HG03280 (cell line): ENCODE measurements at regions not wholly inside any gene's neighbourhood (a gene's known extent, or its start where the extent isn't known, plus 50 kb on each side); places are given as distances from the start of the nearest gene placed in this dataset.

Experiments used
- ATAC-seq: cut with Tn5 transposase; IDR thresholded peaks from one replicate; pipeline ENCODE4 v1.9.1; 2021; ENCODE audit warnings: mild to moderate bottlenecking, moderate library complexity; ENCODE audit not compliant: unreplicated experiment

DNA sequence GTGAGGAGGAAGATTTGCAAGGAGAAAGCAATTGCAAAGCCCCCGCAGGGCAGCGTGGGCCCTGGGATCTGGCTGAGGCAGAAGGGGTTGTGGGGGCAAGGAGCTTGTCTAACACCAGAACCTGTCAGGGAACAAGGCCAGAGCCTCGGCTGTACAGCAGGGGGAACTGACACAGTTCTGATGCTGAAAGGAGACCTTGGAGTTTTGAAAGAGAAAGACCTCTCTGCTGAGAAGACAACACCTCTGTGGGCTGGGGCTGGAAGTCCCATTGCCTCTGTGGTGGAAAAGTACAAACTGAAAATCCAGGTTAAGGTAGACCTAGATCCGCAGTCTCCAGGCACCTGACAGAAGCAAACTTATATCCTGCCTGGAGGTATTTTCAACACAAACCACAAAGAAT is 86.9 kb upstream of the CST7 start:
- ATAC-seq: no peak

- no peak for ATAC-seq
Observed at GRCh38 chr20:24862606-24863005, 86.5 kb upstream of the CST7 start.

DNA sequence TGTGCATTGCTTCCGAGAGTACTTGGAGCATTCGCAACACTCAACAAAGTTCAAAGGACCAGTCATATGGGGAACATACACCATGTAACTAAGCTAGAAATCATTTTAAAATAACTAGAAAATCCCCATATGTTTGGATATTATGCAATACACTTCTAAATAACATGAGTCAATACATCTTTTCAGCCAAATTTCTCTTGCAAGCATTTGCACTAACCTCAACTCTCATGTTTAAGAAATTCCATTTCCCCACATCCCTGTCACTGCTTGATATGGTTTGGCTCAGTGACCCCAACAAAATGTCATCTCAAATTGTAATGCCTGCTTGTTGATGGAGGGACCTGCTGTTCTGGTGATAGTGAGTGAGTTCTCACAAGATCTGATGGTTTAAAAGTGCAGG is 85.7 kb upstream of the CST7 start:
- no peak for ATAC-seq

DNA sequence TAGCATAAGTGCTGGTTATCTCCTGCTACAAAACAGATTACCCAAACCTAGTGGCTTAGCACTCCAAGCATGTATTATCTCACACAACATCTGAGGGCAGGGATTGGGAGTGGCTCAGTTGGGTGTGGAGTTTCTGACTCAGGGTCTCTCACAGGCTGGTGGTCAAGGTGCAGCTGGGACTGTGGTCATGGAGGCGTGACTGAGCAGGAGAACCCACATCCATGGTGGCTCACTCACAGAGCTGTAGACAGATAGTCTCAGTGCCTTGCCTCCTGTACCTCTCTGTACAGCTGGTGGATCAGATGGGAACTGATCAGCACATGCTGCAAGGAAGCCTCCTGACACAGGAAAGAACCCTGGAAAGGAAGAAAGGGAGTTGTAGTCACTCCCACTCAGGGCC is 83.1 kb upstream of the CST7 start:
- ATAC-seq: no peak

DNA sequence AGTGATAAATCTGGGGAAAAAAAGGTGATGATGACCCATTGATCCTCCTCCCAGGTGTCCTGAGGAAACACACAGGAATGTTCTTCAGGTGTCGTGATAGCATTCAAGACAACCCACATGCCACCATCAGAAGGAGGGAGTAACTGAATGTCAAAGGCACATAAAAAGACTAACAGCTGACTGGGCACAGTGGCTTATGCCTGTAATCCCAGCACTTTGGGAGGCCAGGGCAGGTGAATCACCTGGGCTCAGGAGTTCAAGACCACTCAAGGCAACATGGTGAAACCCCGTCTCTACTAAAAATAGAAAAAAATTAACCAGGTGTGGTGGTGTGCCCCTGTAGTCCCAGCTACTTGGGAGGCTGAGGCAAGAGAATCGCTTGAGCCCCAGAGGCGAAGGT is 82.3 kb upstream of the CST7 start:
- no peak for ATAC-seq

DNA sequence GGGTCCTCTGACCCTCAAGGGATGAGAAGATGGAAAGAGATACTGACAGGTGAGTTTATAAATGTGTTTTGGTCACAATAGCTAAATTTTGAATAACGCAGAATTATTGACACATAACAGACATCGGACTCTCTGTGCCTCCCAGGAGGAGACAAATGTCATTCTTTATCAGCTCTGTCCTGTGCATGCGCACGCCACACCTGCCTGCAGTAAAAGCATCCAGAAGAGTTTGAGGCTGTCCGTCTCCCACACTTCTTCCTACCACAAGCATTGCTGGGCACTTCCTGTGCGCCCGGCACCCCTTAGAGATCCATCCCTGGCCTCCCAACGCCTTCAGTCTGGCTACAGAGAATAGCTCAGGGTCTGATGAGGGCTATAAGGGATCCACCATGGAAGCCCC is 81.5 kb upstream of the CST7 start:
- ATAC-seq: no peak

DNA sequence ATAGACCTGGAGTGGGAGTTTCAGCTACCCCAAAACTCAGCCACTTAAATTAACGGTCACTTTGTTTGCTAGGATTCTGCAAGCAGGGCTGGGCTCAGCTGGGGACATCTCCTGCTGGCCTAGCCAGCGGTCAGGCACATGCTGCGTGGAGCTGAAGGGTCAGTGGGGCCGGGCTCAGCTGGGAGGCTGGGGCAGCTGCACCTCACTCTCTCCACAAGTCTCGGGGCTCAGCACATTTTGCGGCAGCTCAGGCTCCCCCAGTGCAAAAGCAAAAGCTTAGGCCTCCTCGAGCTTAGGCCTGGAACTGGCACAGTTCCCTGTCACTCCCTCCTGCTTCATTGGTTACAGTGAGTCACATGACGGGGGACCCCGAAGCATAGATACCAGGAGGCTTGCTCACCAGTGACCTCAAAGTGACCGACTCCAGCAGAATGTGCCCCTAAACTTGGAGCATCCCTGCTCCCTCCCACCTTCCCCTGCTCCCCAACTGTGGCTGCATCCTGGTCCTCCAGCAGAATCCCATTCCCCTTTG is 80.6 kb upstream of the CST7 start:
- ATAC-seq: no peak

DNA sequence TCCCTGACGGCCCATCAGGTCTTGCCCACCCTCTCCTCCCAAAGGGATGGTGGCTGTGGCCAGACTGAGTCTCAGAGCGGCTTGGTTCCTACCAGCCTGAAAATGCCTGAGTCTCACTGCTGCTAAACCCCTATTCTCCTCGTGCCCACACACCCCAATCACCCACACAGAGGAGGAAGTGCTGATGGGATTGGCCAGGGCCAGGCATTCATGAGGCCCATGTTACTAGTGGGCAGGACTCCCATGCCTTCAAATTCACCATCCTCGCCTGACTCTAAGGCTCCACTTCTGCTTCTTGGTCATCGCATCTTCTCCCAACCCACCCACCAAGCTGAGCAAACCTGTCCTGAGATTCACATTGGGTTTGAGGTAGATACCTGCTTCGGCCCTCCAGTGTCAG is 80.1 kb upstream of the CST7 start:
- ATAC-seq: no peak

DNA sequence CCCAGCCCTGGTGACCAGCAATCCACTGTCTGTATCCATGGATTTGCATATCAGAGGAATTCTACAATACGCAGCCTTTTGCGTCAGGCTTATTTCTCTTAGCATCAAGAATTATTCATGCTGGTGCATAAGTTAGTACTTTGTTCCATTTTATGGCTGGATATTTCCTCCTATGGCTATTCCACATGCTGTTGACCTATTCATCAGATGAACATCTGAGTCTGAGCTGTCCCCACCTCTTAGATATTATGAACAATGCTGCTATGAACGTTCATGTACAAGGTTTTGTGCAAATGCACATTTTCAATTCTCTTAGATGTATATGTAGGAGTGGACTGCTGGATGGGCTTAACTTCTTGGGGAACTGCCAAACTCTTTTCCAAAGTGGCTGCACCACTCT is 79.0 kb upstream of the CST7 start:
- ATAC-seq: no peak

DNA sequence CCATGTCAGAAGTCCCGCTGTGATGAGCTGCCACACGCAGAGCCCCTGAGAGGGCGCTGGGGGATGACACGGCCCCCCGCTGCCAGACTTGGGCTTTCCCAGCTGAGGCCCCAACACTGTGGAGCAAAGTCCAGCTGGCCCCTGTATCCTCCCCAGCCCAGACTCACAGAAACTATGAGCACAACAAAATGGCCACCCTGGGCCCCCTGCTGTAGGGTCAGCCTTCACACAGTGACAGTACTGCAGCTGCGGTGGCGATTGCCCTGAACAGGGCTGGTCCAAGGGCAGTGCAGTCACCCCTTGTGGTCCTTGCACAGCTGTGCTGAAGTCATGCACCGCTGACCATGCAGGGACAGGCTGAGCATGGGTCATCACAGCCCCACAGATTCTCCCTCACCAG is 78.2 kb upstream of the CST7 start:
- ATAC-seq: no peak

- no peak for ATAC-seq
Observed at GRCh38 chr20:24871480-24872213, 77.4 kb upstream of the CST7 start.

- ATAC-seq: no peak
Observed at GRCh38 chr20:24872291-24873024, 76.6 kb upstream of the CST7 start.

GRCh38 chr20:24873025-24873620 is 75.9 kb upstream of the CST7 start:
- no peak for ATAC-seq

GRCh38 chr20:24875078-24875477 is 74.0 kb upstream of the CST7 start:
- no peak for ATAC-seq

DNA sequence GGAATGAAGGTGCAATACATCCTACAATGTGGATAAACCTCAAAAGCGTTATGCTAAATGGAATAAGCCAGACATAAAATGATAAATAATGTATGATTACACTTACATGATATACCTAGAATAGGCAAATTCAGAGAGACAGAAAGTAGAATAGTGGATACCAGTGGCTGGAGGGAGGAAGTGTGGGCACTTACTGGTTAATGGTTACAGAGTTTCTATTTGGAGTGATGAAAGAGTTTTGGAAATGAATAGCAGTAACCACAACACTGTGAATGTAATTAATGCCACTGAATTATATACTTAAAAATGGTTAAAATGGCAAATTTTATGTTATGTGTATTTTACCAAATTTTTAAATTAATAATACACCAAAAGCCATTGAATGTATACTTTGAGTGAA is 71.4 kb upstream of the CST7 start:
- no peak for ATAC-seq

DNA sequence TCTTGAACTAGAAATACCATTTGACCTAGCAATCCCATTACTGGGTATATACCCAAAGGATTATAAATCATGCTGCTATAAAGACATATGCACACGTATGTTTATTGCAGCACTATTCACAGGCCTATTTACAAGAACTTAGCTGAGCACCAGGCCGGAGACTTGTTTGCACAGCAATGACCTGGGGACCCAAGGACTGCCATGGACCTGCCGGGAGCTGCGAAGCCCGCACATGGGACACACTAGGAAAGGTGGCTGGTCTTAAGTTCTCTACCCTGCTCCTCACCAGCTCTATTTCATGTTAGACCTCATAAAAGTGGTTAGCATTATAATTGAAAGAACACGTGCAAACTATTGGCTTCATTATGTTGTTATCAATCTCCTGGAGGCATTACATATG is 70.4 kb upstream of the CST7 start:
- no peak for ATAC-seq

GRCh38 chr20:24879875-24880274 is 69.2 kb upstream of the CST7 start:
- ATAC-seq: no peak

GRCh38 chr20:24880356-24880755 is 68.7 kb upstream of the CST7 start:
- no peak for ATAC-seq

DNA sequence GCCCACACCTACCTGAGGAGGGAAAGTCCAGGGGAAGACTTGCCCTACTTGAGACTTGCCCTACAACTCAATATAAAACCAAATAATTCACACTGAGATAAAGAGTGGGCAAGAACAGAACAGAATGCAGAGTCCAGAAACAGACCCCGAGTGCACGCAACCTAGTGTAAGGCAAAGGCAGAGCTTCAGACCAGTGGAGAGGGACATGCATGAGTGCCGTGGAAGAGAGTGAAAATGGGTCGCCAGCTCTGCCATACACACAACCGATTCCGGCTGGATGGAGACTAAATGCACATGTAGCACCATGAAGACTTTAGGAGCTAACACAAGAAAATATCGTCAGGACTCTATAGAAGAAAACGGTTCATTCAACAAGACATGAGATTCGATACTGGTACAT is 58.8 kb upstream of the CST7 start:
- no peak for ATAC-seq

GRCh38 chr20:24891546-24892393 is 57.3 kb upstream of the CST7 start:
- no peak for ATAC-seq

DNA sequence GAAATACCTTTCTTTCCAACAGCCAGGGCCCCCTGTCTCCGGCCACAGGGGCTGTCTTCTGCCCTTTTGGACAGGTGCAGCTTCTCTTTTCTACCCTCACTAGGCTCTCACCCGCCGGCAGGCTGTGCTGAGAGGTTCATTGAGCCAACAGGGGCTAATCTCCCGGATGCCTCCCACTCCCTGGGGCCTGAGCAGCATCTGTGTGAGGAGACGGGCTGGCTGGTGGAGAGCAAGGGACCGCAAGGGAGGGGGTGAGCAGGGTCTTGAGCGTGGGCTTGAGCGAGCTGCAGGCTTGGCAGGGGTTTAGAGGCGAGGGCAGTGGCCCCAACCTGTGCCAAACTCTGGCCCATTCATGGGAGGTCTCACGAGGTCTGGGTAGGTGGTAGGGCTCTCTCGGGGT is 56.5 kb upstream of the CST7 start:
- no peak for ATAC-seq
